HL-60 (cell line): ENCODE measurements at regions not wholly inside any gene's neighbourhood (a gene's known extent, or its start where the extent isn't known, plus 50 kb on each side); places are given as distances from the start of the nearest gene placed in this dataset.

Experiments
- CTCF ChIP-seq: IDR thresholded peaks from one replicate; pipeline ENCODE4 v1.5.1; 2011; ENCODE audit warnings: low read length, control low read depth, inconsistent platforms; ENCODE audit not compliant: insufficient read depth
- POLR2AphosphoS5 ChIP-seq: IDR thresholded peaks from 2 replicates; pipeline ENCODE4 v1.6.1; 2012; ENCODE audit warnings: low read depth
- REST ChIP-seq: IDR thresholded peaks from 2 replicates; pipeline ENCODE4 v1.6.1; 2012; ENCODE audit warnings: low read depth; ENCODE audit not compliant: insufficient replicate concordance

GRCh38 chrX:67893931-67894330 lies 350.1 kb downstream of the AR start:
- TF ChIP-seq CTCF (no peak), POLR2AphosphoS5 (no peak), REST (no peak)
